ENCODE measurements at regions not wholly inside any gene's neighbourhood (a gene's known extent, or its start where the extent isn't known, plus 50 kb on each side); places are given as distances from the start of the nearest gene placed in this dataset.
A peak's percentile ranks its signal among the peaks of the same experiment; 100 is the strongest.

DNA sequence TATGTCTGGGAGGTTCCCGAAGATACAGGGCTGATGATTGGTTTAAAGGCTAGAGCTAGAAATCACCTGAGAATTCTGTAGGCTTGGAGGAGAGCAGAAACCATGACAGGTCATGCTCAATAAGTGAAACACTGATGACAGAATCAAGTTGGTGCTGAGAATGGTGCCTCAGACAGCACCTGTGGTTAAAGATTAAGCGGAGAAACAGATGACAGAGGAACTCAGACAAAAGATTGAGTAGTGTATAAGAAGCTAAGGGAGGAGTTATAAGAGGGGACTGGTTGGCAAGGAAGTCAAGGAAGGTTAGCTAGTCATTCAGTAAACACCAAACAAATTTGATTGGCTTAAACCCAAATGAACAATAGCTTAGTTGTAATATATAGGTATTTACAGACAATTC is 385.4 kb upstream of the CNKSR2 start:
- H3K27me3 Mint-ChIP-seq (ENCODE audit: low read depth, unreplicated experiment): no peaks in the 10 kb centered on the region
- Histone ChIP-seq H3K4me2 (ENCODE audit: low read length) (no peak overlapping the region), H3K4me1 (ENCODE audit: insufficient read depth, low read length) (no peaks in the 10 kb centered on the region), H3K4me3 (ENCODE audit: insufficient read depth, low read depth, low read length) (no peak overlapping the region), H3K27ac (ENCODE audit: low read depth, low read length) (no peak overlapping the region), H4K20me1 (ENCODE audit: insufficient read depth, low read length) (no peaks in the 10 kb centered on the region), H3K27me3 (ENCODE audit: insufficient read depth, low read length) (no peaks in the 10 kb centered on the region), H3K36me3 (ENCODE audit: insufficient read depth, low read length) (no peaks in the 10 kb centered on the region), H3K9me3 (ENCODE audit: insufficient read depth, low read depth, low read length) (no peaks in the 10 kb centered on the region), H3K79me2 (ENCODE audit: insufficient read depth, low read length) (no peaks in the 10 kb centered on the region), H3K9ac (ENCODE audit: low read length) (no peak overlapping the region), H2AFZ (ENCODE audit: low read depth, low read length) (no peak overlapping the region)
- FAIRE-seq (peak; percentile 13), DNase-seq (ENCODE audit: low read depth) (no peak)
- no peaks in the 10 kb centered on the region for H3K36me3 Mint-ChIP-seq (ENCODE audit: low read depth, unreplicated experiment)
- H3K4me3 Mint-ChIP-seq (ENCODE audit: unreplicated experiment): no peak overlapping the region
- no peak overlapping the region for H3K27ac Mint-ChIP-seq (ENCODE audit: unreplicated experiment)
- H3K9me3 Mint-ChIP-seq (ENCODE audit: unreplicated experiment): peaks cover 3% of the 10 kb centered on the region
- no peak for TF ChIP-seq EZH2 (IDR thresholded peaks at IDR 0.05; ENCODE audit: insufficient read depth, low read length)
- TF ChIP-seq, protein P1, sequence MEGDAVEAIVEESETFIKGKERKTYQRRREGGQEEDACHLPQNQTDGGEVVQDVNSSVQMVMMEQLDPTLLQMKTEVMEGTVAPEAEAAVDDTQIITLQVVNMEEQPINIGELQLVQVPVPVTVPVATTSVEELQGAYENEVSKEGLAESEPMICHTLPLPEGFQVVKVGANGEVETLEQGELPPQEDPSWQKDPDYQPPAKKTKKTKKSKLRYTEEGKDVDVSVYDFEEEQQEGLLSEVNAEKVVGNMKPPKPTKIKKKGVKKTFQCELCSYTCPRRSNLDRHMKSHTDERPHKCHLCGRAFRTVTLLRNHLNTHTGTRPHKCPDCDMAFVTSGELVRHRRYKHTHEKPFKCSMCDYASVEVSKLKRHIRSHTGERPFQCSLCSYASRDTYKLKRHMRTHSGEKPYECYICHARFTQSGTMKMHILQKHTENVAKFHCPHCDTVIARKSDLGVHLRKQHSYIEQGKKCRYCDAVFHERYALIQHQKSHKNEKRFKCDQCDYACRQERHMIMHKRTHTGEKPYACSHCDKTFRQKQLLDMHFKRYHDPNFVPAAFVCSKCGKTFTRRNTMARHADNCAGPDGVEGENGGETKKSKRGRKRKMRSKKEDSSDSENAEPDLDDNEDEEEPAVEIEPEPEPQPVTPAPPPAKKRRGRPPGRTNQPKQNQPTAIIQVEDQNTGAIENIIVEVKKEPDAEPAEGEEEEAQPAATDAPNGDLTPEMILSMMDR (IDR thresholded peaks at IDR 0.05; ENCODE audit: insufficient read depth, low read depth, low read length): no peak
- no peaks in the 10 kb centered on the region for H3K4me1 Mint-ChIP-seq (ENCODE audit: low read depth, unreplicated experiment)

DNA sequence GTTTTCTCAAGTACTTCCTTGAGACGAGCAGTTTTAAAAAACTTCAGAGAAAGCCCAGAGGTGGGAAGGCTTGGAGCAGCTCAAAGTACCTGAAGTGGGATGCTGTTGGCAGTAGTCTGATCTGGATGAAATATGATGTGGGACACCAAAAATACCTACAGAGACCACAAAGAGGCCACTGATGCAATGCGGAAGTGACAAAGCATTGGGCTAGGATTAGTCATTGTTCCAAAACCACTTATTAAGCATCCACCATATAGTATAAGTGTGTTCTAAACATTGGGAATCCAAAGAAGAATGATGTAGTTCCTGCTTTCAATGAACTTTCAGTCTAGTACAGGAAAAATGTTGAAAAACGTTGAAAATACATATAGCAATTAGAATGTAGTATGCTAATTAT is 386.1 kb upstream of the CNKSR2 start:
- no peaks in the 10 kb centered on the region for H3K36me3 Mint-ChIP-seq (ENCODE audit: low read depth, unreplicated experiment)
- peak; percentile 70 for DNase-seq (ENCODE audit: low read depth)
- Histone ChIP-seq H3K27me3 (ENCODE audit: insufficient read depth, low read length) (no peaks in the 10 kb centered on the region), H3K4me2 (ENCODE audit: low read length) (no peak overlapping the region), H3K9ac (ENCODE audit: low read length) (no peak overlapping the region), H3K79me2 (ENCODE audit: insufficient read depth, low read length) (no peaks in the 10 kb centered on the region), H3K9me3 (ENCODE audit: insufficient read depth, low read depth, low read length) (no peaks in the 10 kb centered on the region), H4K20me1 (ENCODE audit: insufficient read depth, low read length) (no peaks in the 10 kb centered on the region), H2AFZ (ENCODE audit: low read depth, low read length) (no peak overlapping the region), H3K27ac (ENCODE audit: low read depth, low read length) (no peak overlapping the region), H3K4me1 (ENCODE audit: insufficient read depth, low read length) (no peaks in the 10 kb centered on the region), H3K36me3 (ENCODE audit: insufficient read depth, low read length) (no peaks in the 10 kb centered on the region), H3K4me3 (ENCODE audit: insufficient read depth, low read depth, low read length) (no peak overlapping the region)
- no peak for TF ChIP-seq EZH2 (IDR thresholded peaks at IDR 0.05; ENCODE audit: insufficient read depth, low read length)
- TF ChIP-seq, protein P1 (IDR thresholded peaks at IDR 0.05; ENCODE audit: insufficient read depth, low read depth, low read length): no peak
- H3K4me1 Mint-ChIP-seq (ENCODE audit: low read depth, unreplicated experiment): no peaks in the 10 kb centered on the region
- no peak overlapping the region for H3K27ac Mint-ChIP-seq (ENCODE audit: unreplicated experiment)
- H3K4me3 Mint-ChIP-seq (ENCODE audit: unreplicated experiment): no peak overlapping the region
- peaks cover 3% of the 10 kb centered on the region for H3K9me3 Mint-ChIP-seq (ENCODE audit: unreplicated experiment)
- no peaks in the 10 kb centered on the region for H3K27me3 Mint-ChIP-seq (ENCODE audit: low read depth, unreplicated experiment)
- peak; percentile 65 for FAIRE-seq

DNA sequence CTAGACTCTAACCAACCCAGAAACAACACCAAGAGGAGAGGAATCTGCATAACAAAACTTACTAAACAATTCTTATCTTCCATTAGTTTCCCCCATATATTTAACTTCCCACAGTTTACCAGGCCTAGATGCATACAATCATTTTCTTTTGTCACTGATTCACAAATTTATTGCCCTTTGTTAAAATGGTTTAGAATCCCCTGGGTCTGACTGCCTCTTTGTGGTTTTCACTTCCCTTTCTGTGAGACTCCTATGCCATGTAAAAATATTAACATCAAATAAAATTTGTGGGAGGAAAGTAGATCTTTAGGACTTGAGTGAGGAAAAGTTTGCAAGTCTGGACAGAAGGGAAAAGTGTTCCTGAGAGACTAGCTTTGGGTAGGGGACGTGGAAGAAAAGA is 393.8 kb upstream of the CNKSR2 start:
- no peak overlapping the region for H2AFZ ChIP-seq (ENCODE audit: low read depth, low read length)
- H3K36me3 ChIP-seq (ENCODE audit: insufficient read depth, low read length): no peaks in the 10 kb centered on the region
- no peaks in the 10 kb centered on the region for H3K9me3 ChIP-seq (ENCODE audit: insufficient read depth, low read depth, low read length)
- H4K20me1 ChIP-seq (ENCODE audit: insufficient read depth, low read length): no peaks in the 10 kb centered on the region
- FAIRE-seq (peak; percentile 23), DNase-seq (ENCODE audit: low read depth) (no peak)
- H3K4me1 Mint-ChIP-seq (ENCODE audit: low read depth, unreplicated experiment): peaks cover 8% of the 10 kb centered on the region
- no peaks in the 10 kb centered on the region for H3K36me3 Mint-ChIP-seq (ENCODE audit: low read depth, unreplicated experiment)
- H3K27me3 Mint-ChIP-seq (ENCODE audit: low read depth, unreplicated experiment): no peaks in the 10 kb centered on the region
- H3K4me1 ChIP-seq (ENCODE audit: insufficient read depth, low read length): no peaks in the 10 kb centered on the region
- H3K27ac Mint-ChIP-seq (ENCODE audit: unreplicated experiment): no peak overlapping the region
- H3K27me3 ChIP-seq (ENCODE audit: insufficient read depth, low read length): no peaks in the 10 kb centered on the region
- H3K4me3 Mint-ChIP-seq (ENCODE audit: unreplicated experiment): no peak overlapping the region
- no peaks in the 10 kb centered on the region for H3K79me2 ChIP-seq (ENCODE audit: insufficient read depth, low read length)
- no peak overlapping the region for H3K27ac ChIP-seq (ENCODE audit: low read depth, low read length)
- H3K9ac ChIP-seq (ENCODE audit: low read length): no peak overlapping the region
- peaks cover 3% of the 10 kb centered on the region for H3K9me3 Mint-ChIP-seq (ENCODE audit: unreplicated experiment)
- TF ChIP-seq EZH2 (IDR thresholded peaks at IDR 0.05; ENCODE audit: insufficient read depth, low read length): no peak
- TF ChIP-seq, protein P1 (IDR thresholded peaks at IDR 0.05; ENCODE audit: insufficient read depth, low read depth, low read length): no peak
- no peak overlapping the region for H3K4me3 ChIP-seq (ENCODE audit: insufficient read depth, low read depth, low read length)
- H3K4me2 ChIP-seq (ENCODE audit: low read length): no peak overlapping the region

All from astrocyte (in vitro differentiated cells and primary cell).